ENCODE measurements at regions not wholly inside any gene's neighbourhood (a gene's known extent, or its start where the extent isn't known, plus 50 kb on each side); places are given as distances from the start of the nearest gene placed in this dataset.
"Not testable (repeated sequence)": the region's sequence is repeated elsewhere in the genome, so short reads cannot be mapped to it uniquely, and the experiment has no call there.

GRCh38 chr7:75201606-75202079, 109.3 kb downstream of the GTF2IRD2B start:
- DNase-seq: not testable (repeated sequence)

GRCh38 chr7:75205367-75206085, 113.1 kb downstream of the GTF2IRD2B start:
- not testable (repeated sequence) for DNase-seq

GRCh38 chr7:75215460-75215859, 123.1 kb downstream of the GTF2IRD2B start:
- DNase-seq: not testable (repeated sequence)

- not testable (repeated sequence) for DNase-seq
These were observed 124.6 kb downstream of the GTF2IRD2B start for GRCh38 chr7:75216963-75217362.

- DNase-seq: not testable (repeated sequence)
These were observed 133.7 kb downstream of the GTF2IRD2B start for GRCh38 chr7:75226102-75226501.

DNA sequence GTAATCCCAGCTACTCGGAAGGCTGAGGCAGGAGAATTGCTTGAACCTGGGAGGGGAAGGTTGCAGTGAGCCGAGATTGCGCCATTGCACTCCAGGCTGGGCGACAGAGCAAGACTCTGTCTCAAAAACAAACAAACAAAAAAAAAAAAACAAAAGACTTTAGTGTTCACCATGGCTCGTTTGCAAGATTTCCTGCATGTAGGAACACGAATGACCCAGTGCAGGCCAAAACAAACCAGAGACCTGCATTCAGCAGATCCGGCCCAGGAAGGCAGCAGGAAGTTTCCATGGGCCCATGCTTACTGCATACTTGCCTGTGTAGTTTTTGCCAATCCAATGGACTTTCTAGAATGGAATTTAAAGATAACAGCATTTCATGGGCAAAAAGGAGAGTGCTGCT, 137.2 kb downstream of the GTF2IRD2B start:
- DNase-seq: not testable (repeated sequence)

GRCh38 chr7:75230558-75230957, 138.2 kb downstream of the GTF2IRD2B start:
- DNase-seq: not testable (repeated sequence)

DNA sequence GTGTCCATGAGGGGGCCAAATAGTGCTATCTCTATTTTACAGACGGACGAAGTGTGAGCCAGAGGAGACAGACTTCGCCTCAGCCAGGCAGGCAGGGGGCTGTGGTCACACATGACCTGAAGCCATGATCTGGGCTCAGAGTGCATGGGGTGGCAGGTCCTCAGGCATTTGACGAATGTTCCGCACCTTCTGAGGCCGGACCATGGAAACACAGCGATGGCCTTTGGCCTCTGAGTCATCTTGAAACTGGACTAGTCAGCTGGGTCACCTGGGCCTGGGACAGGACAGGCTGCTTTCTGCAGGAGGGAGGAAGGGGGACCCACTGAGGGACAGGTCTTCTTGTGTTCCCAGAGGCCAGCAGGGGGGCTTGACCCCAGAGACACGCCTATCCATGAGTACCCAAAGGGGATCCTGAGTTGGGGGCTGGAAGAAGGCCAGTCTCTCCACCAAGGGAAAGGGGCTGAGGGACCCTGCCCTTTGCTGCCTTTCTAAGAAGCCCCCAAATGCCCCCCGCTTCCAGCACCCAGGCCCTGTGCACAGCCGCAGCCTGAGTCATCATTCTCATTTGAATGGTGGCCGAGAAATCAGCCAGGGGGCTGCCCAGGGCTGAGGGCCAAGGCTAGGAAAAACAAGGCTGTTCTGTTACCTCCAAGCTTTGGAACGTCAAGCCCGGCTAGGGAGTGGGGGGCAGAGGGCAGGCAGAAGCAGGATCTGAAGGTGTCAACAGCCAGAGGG, 142.9 kb downstream of the GTF2IRD2B start:
- DNase-seq: not testable (repeated sequence)

DNA sequence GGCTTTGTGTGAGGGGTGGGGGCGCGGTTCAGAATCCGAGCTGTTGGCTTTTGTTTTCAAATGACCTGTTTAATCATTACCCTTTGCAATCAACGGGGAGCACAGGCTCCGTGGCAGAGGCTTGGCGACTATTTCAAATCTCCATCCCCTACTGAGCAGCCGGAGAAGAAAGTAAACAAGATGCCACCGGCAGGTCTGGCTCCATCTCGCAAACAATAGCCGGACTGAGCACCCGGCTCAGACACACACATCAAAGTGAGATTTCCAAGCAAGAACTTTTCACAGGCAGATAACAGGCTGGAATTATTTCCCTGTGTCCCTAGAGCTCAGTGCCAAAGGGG, 143.4 kb downstream of the GTF2IRD2B start:
- DNase-seq: not testable (repeated sequence)

DNA sequence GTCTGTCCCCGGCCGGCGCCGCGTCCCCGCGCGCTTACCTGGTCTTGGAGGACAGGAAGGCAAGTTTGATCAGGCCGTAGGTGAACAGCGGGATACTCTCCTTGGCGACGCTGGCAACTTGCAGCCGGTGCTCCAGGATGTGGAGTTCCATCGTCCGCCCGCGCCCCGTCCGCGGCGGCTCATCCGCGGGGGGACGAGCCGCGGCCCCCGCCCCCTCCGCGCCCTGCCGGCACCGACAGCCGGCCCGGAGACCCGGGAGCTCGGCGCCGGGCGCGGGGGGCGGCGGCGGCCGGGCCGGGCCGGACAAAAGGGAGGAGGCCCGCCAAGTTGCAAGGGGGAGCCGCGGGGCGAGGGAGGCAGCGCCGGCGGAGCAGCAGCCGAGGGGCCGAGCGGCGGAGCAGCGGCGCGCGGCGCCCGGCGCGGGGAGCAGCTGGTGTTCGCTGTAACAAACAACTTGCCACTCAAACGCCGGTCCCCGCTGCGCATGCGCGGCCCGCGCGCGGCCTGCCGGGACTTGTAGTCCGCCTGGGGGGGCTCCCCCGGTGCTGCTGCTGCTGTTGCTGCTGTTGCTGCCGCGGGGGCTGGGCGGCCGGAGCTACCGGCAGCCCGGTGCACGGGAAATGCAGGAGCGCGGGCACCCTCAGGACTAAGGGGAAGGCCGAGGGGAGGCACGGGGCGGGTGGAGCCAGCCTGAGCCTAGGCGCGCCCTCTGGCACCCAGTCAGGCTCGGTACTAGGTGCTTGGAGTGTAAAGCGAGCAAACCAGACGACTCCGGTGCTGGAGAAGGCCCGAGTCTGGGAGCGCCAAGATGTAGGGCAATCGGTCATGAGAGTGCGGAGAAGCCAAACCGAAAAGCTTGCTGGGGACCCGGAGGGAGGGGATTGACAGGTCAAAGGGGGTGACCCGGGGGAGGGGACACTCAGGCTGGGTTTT, 145.1 kb downstream of the GTF2IRD2B start:
- DNase-seq: peak; percentile 53

GRCh38 chr7:75238309-75238708, 145.9 kb downstream of the GTF2IRD2B start:
- DNase-seq: not testable (repeated sequence)

DNA sequence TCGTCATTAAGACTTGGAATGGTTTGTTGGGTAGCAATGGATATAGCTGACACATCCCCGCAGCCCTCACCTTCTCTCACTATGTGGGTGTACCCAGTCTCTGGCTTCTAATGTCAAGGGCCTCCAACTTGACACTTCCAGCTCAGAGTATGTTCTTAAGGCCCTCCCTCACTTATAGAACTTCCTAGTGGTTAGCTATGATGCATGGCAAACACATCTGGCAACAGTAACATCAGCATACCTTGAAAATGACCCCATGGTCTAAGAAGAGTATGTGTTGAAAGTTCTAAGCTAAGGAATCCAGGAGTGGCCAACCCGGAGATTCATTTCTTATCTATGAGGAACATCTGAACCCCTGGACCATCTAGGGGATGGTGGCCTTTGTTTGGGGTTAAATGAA, 151.2 kb downstream of the GTF2IRD2B start:
- DNase-seq: not testable (repeated sequence)

GRCh38 chr7:75248216-75248615, 147.2 kb upstream of the TRIM73 start:
- DNase-seq: not testable (repeated sequence)

DNA sequence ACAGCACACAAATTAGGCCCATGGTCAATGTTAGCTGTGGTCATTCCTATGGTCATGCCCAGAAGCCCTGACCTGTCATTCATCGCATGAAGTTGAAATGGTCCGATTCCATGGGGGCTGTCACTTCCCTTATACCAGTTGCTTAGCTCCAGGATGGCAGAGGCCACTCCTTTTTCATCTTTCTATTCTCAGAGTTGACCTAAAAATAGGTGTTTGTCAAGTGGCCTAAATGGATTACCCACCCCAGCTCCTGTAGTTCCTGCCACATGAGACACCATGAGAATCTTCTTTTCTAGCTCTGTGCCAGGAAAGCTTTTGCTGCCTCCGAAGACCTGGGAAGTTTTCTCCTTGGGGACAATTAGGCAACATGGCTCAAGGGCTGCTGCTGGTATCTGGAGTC, 141.2 kb upstream of the TRIM73 start:
- not testable (repeated sequence) for DNase-seq

DNA sequence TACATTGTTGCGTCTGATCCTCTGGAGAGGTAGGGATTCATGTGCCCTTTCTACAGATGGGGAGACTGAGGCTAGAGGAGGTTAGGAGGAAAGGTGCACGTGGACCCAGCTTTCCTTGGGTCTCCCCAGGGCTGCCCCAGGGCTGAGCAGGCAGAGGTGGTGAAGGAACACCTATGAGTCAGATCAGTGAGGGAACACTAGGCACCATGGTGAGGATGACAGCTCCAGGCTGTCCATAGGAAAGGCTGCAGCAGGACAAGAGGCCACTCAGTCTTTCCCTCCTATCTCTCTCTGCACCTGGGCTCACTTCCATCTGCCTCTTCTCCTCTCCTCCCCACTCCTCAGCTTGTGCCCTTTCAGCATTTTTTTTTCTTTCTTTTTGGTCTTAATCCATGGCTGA, 138.0 kb upstream of the TRIM73 start:
- not testable (repeated sequence) for DNase-seq

DNA sequence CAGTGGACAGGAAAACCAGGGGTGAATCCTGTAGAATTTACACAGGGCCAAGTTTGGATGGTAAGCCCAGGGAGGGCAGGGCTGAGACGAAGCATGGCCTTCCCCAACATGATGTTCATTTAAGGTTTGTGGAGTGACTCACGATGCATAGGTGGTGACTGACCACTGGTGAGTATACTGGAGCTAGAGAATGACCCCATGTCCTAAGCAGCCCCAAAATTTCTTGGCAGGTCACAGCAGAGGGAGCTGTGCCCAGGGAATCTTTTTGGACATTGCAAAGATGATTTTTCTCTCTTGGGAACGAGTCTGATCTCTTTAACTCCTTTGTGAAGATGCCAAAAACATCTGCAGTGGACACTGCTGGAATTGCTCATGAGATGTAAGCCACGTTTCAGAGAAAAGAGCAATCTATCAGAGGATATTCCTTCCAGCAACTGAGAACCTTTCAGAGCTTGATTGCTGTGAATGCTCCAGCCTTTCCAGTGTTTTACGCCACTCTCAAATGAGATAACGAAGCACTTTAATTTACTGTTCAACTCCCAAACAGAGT, 135.9 kb upstream of the TRIM73 start:
- not testable (repeated sequence) for DNase-seq

- DNase-seq: not testable (repeated sequence)
These were observed 133.8 kb upstream of the TRIM73 start for GRCh38 chr7:75261660-75262059.

DNA sequence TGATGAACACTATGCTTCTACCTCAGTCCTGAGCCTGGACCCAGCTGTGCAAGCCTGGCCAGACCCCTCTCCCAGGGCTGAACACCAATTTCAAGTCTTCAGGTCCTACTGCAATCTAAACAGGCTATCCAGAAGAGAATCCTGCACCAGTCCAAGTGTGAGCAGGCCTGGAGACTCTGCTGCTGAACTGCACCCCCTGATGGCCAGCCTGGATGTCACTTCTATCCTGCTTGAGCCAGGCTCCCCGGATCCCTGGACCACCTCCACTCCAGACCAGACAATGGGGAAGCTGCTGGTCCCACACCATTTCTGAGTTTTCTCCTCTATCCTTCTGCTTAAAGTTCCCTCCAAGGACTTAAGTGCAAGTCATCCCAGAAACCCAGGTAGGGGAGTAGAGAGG, 127.3 kb upstream of the TRIM73 start:
- DNase-seq: not testable (repeated sequence)

GRCh38 chr7:75269159-75269558, 126.3 kb upstream of the TRIM73 start:
- DNase-seq: not testable (repeated sequence)

DNA sequence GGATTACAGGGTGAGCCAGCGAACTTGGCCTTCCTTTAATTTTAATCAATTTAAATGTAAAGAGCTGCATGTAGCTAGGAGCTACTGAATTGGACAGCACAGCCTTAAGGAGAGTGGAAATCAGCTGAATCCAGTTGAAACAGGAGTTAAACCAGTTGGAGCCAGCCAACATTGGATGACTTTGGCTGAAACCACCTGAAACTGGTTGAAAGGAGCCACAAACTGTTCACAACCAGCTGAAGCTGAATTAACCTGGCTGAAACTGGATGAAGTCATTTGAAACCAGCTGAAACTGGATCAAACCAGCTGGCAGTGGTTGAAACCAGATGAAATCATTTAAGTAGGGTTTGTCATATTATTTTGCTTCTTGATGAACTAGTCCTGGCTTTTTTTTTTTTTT, 121.3 kb upstream of the TRIM73 start:
- DNase-seq: not testable (repeated sequence)

Data from stimulated activated CD4-positive, alpha-beta T cell treated with anti-CD3 and anti-CD28 coated beads, Interleukin-1b, Interleukin-23, amount 100 ng/mL, for 48 hours (primary cell).